CD1c-positive myeloid dendritic cell (primary cell): ENCODE measurements at regions not wholly inside any gene's neighbourhood (a gene's known extent, or its start where the extent isn't known, plus 50 kb on each side); places are given as distances from the start of the nearest gene placed in this dataset.
"Not testable (repeated sequence)": the region's sequence is repeated elsewhere in the genome, so short reads cannot be mapped to it uniquely, and the experiment has no call there.

Experiments
- DNase-seq: peaks from one replicate; pipeline ENCODE4 v3.0.0-alpha.2; 2016; ENCODE audit errors: extremely low spot score

DNA sequence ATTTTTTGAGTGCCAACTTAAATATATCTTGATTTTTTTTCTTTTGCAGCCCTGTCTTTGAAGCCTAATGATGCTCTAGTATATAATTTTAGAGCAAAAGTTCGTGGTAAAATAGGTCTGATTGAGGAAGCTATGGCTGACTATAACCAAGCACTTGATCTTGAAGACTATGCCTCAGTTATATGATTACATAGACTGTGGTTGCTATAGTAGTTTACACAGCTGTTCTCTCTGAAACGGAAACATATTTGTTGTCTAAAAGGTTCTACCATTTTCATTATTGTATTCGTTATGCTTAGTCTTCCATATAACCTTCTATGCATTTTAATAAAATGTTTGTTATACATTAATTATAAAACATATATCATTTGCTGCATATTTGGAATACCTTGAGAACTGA lies 246.7 kb downstream of the TTC6 start:
- no peak for DNase-seq

DNA sequence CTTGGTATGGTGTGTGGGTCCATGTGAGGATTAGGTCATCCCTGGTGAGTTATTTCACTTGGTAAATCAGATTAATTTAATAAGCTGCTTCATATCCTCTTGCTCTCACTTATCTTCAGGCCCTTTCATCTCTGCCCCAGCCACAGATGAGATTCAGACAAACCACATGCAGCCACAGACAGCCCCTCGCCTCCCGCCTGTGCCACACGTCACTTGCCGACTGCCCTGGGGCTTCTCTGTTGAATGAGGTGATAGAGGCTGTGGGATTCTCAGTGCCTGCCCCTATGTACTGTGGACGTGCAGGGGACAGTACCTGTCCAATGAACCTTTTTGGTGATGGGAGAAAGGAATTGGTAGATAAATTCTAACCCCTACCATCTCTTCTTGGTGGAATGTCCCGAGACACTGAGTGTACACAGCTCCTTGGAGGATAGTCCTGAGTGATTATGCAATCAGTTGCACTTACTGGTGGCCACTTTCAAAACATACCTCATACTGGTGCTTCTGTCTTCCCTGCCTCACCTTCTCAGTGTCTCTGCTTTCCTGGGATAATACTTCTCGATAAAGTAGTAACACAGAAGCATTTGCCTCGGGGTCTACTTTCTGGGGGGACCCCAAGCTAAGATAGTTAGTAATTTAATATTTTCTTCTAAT lies 248.7 kb downstream of the TTC6 start:
- DNase-seq, result no peak

DNA sequence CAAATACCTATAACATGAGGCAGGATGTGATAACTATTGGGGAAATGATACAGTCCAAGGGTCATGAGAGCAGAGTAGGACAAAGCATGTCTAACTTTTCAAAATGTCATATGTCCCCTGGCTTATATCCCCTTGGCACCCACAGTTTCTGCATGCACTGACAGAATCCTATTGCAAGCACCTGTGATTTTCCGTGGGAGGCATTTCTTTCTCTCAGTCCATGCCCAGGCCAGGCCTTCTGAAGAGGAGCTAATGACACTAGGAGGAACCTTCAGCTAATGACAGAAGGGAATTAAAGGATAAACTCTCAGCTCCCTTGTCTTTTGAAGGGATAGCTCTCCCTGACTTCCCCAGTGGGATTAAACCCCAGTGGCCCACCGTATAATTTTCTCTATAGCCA lies 249.2 kb downstream of the TTC6 start:
- DNase-seq, result no peak

DNA sequence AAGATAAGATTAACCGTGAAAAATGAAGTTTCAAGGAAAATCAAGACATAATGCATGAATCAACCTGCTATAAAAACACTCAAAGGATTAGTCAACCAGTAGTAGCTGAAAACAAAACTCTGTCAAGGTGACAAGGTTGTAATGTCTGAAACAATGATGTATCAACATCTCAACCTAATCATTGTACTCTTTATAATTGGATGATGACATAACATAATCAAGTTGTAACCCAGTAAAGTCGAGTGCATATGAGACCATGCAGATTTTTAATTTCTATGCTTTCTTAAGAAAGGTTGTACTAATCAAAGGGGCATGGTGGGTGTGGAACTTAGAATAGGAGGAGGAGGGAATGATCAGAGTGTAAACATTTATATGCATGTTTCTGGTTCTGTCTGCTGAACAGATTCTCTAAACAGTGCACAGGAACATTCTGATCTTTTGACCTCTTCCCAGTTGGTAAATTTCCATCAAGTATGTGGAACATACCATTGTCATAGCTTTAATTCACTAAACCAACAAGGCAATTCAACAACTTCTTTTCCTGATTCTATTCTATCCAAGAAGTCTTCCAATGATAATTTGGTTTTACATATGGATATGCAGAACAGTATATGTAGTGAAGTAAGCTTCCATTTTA lies 253.7 kb downstream of the TTC6 start:
- no peak for DNase-seq

DNA sequence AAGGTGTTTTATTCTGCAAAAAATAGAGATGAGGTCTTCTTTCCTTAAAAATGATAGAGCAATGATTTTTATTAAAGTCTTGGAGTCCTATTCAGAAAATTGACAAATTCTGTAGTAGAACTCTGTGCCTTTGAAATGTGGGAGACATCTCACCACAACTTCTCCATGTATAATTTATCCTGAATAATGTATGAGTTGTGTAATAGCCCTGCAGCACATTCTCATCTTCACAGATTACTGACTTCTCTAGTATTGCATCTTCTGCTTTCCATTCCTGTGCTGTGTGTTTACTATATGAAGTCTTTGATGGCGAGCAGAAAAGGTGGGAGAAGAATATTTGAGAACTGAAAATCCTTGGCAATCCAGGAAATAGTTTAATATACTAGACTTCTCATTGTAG lies 255.6 kb downstream of the TTC6 start:
- DNase-seq, result no peak

DNA sequence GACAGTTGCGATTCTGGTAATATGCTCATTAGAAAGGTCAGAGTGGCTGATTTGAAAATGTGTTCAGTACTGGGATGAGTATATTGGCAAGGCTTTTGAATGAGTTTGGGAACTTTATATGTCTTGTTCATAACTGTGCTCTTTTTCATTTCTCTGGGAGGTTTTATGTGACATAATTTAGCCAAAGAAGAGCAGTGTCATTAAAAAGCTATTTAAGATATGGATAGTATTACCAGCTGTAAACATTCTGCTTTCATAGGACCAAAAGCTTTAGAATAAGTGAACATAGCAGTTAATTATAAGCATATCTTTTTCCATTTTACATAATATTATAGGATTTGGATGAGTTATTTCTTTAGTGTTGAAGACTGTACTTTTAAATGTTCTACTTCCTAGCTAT lies 260.4 kb downstream of the TTC6 start:
- DNase-seq, result no peak

DNA sequence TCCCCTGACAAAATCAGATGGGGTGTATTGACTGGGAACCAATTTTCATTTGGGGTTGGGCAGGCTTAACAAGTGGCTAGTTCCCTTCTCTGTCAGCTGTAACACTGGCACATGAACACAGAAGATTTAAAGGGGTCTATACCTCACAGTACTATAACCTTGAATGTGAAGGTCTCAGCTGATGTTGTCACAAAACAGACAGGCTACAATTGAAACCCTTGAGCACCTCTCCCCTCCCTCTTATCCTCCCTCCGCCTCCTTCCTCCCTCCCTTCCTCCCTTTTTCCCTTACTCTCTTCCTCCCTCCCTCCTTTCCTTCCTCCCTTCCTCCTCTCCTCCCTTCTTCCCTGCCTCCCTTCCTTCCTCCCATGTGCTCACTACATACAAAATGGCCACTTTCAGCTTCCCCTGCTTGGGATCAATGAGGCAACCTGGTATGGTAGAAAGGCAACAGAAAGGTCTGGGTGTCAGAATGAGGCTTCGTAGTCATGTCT lies 262.4 kb downstream of the TTC6 start:
- no peak for DNase-seq

DNA sequence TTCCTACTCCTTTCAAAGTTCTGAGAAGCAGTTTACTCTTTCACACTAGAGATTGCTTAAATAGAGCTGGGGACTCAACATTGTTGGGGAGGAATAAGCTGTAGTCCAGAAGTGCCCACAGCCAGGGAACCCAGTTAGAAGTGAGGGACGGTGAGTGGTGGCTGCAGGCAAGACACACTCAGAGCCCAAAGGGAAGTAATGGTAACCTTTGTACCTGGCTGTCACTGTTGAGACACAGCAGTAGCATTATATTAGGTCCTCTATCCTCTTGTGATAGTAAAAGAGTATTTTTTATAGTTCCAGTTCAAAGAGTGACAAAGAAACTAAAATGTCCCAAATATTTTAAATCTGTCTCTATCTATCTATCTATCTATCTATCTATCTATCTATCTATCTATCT lies 263.3 kb downstream of the TTC6 start:
- DNase-seq, result no peak

DNA sequence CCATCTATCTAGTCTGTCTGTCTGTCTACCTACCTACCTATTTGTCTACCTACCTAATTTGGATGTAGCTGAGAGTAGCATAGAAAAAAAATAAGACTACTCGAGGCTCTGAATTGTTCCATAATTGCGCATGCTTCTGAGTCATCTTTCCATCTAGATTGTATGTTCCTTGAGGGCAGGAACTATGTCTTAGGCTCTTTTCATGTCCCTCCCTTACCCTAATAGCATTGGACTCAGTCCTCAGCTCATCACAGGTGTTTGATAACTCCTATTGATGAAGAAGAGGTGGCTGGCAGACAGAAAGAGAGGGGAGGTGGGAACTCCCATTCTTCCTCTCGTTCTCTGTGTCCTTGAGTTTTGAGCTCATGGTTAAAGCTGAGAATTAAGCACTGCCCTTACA lies 263.7 kb downstream of the TTC6 start:
- no peak for DNase-seq

DNA sequence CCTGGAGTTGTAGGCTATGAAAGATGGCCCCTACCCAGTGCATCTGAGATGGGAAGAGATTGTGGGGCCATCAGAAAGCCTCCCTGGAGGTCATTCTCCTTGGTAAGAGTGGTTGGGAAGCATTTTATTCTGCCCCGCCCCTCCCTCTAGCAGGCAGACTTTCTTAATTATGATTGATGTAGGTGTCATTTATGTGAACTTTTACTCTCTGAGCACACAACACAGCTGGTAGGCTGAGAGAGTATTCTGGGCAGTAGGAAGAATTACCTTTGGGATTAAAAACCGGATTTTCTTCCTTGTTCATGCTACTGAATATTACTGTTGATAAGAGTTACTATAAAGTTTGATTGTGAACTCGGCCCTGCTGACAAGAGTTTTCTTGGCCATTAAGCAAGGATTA lies 266.8 kb downstream of the TTC6 start:
- no peak for DNase-seq

DNA sequence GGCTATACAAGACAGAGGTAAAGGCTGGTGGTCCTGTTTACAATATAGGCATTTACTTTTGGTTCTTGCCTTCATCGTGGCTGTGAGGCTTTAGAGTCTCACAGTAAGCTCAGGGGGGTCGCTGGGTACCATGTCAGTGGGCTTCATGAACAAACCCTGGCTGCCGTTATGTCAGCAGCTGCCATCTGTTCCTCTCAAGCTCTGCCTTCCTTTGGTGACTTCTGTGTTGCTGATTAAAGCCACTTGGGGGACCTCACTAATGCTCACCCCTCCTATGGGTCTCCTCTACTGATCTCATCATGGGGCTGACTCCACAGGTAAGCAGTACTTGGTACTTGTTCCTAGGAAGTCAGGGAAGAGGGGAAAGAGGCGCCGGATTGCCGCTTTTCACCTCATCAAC lies 268.7 kb downstream of the TTC6 start:
- no peak for DNase-seq

DNA sequence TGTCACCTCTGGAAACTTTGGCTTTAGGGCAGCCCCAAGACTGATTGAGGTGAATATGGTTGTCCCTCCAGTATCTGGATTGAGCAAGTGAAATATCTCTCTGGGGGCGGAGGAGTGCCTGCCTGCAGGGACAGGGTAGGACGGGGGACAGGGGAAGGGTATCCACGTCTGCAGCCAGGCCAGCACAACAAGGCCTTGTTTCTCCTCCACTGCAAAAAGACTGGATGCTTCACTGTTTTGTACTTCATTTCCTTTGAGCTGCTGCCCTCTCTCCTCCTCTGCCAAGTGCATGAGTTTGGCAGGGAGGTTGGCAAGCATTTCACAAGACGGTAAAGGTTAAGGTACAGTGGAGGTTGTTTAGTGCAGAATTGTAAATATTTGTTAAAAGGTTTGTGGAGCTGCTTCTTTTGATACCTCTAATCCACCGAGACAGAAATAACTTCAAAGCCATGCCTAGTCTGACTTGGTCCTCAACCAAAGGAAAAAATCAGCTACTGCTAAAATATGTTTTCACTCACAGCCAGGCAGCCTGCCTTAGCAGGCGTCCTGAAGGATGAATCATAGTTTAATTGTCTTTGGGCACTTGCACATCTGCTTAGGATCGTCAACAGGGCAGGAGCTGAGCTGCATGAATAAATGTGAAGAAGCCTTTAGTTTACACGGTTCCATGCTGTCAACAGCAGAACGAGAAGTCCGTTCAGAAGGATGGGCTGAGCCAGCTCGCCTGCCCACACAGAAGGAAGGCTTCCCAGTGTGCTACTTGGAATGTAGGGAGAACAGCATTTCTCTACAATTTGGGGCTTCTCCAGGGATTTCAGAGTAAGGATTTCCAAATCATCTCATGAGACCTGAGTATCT lies 269.7 kb downstream of the TTC6 start:
- no peak for DNase-seq

DNA sequence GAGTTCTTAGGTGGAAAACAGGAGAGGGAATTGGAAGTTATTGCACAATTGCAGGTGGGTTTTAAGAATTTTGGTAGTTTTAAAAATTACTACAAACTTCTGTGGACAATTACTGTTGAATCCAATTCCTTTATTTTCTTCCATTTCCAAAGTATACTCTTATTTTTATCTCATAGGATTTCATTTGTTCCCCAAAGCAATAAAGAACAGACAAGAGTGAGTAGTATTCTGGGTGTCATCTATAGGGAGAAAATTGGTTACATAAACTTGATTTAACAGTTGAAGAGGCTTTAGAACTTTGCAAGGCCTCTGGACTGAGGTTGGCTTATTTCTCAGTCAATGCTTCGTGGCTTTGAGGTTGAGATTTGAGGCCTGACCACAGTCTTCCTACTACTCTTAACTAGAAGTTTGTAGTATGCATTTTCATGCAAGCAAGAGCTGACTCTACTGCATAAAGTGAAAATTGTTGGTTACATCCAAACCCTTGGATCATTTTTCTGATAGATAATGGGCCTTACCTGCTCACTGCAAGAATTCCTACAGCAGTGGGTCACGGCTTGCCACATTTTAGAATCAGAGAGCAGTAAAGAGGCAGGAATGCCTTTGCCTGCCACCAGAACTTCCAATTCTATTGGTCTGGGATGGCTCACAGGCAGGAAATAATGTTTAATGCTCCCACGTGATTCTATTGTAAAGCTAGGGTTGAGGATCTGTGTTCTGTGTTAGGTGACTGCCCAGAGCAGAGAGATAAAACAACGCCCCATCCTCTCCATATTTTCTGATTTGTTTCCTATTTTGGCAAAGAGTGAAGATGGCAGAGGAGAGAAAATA lies 270.5 kb downstream of the TTC6 start:
- no peak for DNase-seq

DNA sequence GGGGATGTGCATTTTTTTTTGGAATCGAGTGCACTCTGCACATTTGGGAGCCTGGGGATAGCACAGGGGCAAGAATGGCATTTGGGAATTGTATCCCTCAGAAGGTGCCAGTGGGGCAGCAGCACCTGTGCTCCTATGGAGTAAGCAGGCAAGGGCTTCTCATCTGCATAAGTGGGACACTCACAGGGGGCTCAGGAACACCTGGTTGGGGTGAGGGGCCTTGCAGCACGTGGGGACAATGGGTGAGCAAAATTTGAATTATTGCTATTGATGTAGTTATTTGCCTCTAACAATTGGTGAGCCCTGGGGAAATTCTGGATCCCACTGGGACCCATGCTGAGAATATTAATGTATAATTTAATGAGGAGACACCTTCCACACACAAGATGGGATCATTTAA lies 274.2 kb downstream of the TTC6 start:
- no peak for DNase-seq

DNA sequence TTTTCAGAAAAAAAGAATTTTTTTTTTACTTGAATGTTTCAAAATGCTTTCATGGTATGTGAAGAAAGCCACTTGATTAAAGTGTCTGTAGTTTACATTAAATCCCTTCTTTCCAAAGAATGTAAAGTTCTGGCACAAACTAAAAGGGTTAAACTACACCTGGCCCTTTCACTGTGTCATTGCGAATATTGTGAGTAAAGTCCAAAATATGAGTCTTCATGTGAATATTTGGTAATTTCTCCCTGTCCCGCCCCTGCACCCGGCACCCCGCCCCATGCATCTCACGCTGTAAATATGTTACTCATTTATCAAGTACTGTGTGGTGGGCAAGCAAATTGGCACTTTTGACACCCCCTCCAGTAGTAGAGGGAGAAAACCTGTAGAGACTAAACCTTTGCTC lies 274.7 kb downstream of the TTC6 start:
- no peak for DNase-seq

DNA sequence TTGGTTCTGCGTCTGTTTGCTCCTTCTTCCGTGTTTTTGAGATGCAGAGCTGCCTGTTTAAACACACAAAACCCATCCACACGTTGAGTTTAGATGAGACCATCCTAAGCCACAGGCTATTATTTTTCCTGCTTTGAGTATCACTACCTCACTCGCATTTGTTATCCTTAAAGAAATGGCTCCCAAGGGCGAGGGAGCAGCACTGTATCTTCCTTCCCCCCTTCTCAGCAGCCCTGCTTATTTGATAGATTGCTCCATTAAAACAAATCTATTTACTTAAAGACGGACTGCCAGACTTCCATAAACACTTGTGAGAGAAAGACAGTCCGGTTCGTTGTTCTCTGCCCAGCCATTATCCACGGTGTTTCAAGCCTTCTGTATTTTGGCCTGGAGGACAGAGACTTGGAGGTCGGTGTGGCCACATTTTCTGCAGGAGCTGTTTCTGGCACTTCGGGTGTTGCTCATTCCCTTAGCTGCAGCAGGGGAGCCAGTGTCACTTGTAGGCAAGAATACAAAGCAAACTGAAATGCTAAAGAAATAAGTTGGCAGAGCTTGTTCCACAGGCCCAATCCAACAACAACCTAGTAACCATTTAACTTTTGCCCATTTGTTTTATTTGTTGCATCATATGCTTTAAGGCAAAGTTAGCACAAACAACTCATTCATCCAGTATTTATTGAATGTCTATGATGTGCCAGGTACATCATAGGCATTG lies 275.4 kb downstream of the TTC6 start:
- DNase-seq, result no peak

DNA sequence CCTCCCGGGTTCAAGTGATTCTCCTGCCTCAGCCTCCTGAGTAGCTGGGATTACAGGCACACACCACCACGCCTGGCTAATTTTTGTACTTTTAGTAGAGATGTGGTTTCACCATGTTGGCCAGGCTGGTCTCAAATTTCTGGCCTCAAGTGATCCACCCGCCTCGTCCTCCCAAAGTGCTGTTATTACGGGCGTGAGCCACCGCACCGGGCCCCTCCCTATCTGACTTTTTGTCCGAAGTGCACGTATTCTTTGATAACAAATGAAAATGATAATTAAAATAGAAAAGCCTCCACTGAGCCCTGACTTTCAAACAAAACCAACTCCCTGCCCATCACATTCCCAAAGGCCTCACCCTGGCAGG lies 278.6 kb downstream of the TTC6 start:
- DNase-seq, result not testable (repeated sequence)

DNA sequence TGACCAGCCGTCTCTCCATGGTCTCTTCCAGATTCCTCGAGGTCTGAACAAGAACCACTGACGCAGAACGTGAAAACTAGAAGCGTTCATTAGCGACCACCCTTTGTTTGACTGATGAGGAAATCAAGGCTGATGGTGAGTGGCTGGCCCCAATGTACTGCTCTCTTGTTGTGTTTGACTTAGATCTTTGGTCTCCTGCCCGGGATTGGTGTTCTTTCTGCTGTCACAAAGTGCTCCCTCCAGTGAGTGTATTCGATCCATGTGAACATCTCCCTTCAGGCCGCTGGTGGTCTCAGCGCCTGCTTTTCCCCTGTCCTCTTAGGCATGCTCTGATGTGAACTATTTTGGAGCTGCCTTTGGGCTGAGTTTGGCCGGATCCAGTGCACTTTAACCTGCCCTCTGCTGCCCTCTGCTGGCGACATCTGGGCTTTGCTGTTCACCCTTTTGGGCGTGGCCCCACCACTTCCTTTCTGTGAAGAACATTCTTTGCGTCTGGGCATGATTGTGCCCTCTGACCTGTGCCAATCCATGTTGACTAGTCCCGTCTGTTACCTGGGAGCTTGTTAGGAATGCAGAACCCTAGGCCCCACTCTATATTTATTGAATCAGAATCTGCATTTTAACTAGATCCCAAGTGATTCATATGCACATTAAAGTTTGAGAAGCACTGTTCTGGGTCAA lies 279.1 kb downstream of the TTC6 start:
- DNase-seq, result peak; percentile 76

DNA sequence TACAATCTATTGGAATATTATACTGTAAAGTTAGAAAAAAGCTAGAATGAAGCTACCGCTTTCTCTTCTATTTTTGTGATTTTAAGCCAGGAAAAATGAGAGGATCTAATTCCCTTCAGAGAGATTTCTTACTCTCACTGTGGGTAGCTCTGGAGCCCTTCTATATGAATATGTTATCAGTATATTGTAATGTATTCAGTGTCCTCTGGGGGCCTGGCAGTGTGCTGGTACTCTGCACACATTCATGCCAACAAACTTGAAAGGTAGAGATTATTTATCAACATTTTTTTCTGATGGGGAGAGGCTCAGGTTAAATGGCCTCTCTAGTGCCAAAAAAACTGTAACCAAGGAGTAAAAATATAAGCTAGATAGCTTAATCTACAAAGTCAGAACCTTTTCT lies 292.8 kb downstream of the TTC6 start:
- no peak for DNase-seq

DNA sequence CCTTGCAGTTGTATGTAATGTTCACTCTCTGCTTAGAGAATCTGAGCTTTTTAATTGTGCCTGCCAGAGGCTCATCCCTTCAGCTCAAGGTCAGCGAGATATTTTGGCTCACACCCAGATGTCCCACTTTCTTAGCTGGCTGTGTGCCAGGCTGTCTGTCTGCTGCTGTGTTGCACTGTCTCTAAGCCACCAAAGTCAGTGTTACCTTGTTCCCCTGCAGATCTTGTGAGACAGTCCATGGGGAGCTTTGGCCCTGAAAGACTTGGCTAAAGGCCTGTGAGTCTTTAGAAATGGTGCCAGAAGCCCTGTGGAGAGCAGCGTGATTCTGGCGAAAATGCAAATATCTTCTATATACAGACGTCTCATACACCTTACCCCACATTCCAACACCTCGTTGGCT lies 293.7 kb downstream of the TTC6 start:
- DNase-seq, result no peak

DNA sequence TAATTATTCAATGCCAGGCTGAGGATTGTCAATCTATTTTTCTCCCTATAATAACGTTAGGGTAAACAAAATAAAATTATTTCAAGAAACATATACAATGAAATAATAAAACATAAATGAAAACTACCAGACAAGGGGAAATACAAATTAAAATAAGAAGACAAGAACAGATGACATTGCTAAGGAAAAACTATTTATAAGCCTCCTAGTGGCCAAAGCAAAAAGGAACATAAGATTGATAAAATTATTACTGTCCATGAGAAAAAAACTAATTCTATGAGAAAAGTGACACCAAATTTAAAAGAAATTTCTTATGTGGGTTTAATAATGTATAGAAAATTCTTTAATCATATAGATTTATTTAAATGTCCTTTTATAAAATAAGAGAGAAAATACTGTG lies 294.7 kb downstream of the TTC6 start:
- DNase-seq, result no peak
